ENCODE measurements at regions not wholly inside any gene's neighbourhood (a gene's known extent, or its start where the extent isn't known, plus 50 kb on each side); places are given as distances from the start of the nearest gene placed in this dataset.

- no peak for DNase-seq
Measured at GRCh38 chr10:44020322-44021111, 364.4 kb downstream of the CXCL12 start.

GRCh38 chr10:44017483-44018145 is 367.3 kb downstream of the CXCL12 start:
- no peak for DNase-seq

GRCh38 chr10:44016589-44017482 is 368.1 kb downstream of the CXCL12 start:
- DNase-seq, result no peak

GRCh38 chr10:44015702-44016500 is 367.2 kb upstream of the ZNF32 start:
- no peak for DNase-seq

- no peak for DNase-seq
Measured at GRCh38 chr10:44014644-44015250, 366.1 kb upstream of the ZNF32 start.

- DNase-seq, result no peak
Measured at GRCh38 chr10:44013981-44014380, 365.3 kb upstream of the ZNF32 start.

- no peak for DNase-seq
Measured at GRCh38 chr10:44012921-44013320, 364.2 kb upstream of the ZNF32 start.

- no peak for DNase-seq
Measured at GRCh38 chr10:44011603-44011981, 362.9 kb upstream of the ZNF32 start.

- no peak for DNase-seq
Measured at GRCh38 chr10:44010873-44011602, 362.4 kb upstream of the ZNF32 start.

- DNase-seq, result no peak
Measured at GRCh38 chr10:44009891-44010632, 361.4 kb upstream of the ZNF32 start.

GRCh38 chr10:44008917-44009709 is 360.4 kb upstream of the ZNF32 start:
- DNase-seq, result no peak

- no peak for DNase-seq
Measured at GRCh38 chr10:44008270-44008916, 359.7 kb upstream of the ZNF32 start.

GRCh38 chr10:44006771-44007170 is 358.1 kb upstream of the ZNF32 start:
- DNase-seq, result no peak

GRCh38 chr10:44005788-44006099 is 357.1 kb upstream of the ZNF32 start:
- no peak for DNase-seq

GRCh38 chr10:44004913-44005787 is 356.5 kb upstream of the ZNF32 start:
- no peak for DNase-seq

- no peak for DNase-seq
Measured at GRCh38 chr10:43998021-43998809, 349.5 kb upstream of the ZNF32 start.

- no peak for DNase-seq
Measured at GRCh38 chr10:43997330-43997729, 348.6 kb upstream of the ZNF32 start.

- DNase-seq, result no peak
Measured at GRCh38 chr10:43994539-43994938, 345.9 kb upstream of the ZNF32 start.
